Dedifferentiated amniotic fluid mesenchymal stem cell (primary cell): ENCODE measurements at regions not wholly inside any gene's neighbourhood (a gene's known extent, or its start where the extent isn't known, plus 50 kb on each side); places are given as distances from the start of the nearest gene placed in this dataset.
"Not testable (repeated sequence)": the region's sequence is repeated elsewhere in the genome, so short reads cannot be mapped to it uniquely, and the experiment has no call there.

ENCODE experiments used
- DNase-seq: peaks from one replicate; pipeline ENCODE4 v3.0.0-alpha.2; 2016; ENCODE audit errors: extremely low spot score

GRCh38 chr4:72938516-72938915 is 131.0 kb downstream of the COX18 start:
- no peak for DNase-seq

DNA sequence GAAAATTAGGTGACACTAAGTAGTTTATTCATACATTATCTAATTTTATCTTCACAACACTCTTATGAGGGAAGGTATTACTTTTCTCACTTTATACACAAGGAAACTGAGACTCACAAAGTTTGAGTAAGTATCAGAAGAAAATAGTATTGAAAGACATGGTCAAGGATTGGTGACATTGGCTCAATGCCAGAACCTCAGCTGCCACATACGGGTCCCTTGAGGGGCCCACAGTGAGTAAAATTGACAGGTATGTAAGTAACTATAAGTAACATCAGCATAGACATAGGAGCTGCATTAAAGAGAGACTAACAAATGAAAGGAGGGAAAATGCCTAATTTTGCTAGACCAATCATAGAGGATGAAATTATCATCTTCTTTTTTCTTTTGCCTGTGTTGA is 134.1 kb downstream of the COX18 start:
- no peak for DNase-seq

DNA sequence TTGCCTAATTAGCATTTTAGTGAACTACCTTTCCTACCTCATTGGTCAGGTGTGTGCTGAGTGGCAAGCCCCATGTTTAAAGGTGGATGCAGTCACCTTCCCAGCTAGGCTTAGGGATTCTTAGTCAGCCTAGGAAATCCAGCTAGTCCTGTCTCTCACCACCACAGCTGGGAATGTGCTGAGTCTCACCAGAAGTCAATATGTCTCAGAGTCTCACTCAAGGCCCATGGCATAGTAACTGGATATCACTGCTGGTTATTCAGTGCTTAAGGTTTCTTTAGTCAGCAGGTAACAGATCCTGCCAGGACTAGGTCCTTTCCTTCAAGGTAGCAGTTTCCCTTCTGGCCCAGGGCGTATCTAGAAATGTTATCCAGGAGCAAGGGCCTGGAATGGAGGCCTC is 136.5 kb downstream of the COX18 start:
- no peak for DNase-seq

DNA sequence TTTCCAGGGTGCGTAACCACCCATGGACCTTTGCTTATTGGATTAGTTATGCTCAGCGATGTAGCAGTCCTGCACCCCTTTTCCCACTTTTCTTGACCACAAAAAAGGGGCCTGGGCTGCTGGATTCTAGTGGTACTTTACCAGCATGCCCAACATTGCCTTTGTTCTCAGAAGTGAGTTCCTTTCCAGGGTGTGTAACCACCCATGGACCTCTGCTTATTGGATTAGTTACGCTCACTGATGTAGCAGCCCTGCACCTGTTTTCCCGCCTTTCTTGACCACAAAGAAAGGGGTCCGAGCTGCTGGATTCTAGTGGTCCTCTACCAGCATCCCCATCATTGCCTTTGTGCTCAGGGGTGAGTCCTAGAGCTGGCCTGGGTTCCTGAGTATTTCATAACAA is 138.2 kb downstream of the COX18 start:
- DNase-seq: no peak

- not testable (repeated sequence) for DNase-seq
Observed at GRCh38 chr4:72929596-72930274, 139.8 kb downstream of the COX18 start.

DNA sequence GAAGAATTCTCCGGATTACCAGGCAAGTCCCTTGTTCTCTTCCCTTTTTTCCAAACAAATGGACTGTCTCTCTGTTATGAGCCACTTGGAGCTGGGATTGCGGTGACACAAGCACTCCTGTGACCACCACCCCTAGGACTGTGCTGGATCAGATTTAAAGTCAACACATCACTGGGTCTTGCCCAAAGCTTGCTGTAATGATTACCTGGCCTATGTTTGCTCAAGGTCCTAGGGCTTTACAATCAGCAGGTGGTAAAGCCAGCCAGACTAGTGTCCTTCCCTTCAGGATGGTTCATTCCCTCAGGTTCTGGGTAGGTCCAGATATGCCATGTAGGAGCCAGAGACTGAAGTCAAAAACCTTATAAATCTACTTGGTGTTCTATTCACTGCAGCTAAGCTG is 144.7 kb downstream of the COX18 start:
- DNase-seq: no peak

DNA sequence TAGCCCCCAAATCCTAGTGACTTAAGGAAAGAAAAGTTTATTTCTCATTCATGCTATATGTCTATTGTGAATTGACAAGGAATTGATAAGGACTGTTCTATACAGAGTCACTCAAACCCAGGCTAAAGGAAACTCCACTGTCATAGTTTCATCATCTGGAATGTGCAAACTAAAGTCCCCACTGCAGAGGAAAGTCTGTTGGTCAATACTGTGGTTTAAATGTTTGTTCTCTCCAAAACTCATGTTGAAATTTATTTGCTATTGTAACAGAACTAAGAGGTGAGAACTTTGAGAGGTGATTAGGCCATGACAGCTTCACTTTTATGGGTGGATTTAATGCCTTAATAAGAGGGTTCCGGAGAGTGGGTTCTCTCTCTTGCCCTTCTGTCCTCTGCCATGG is 149.6 kb downstream of the COX18 start:
- no peak for DNase-seq

- DNase-seq: no peak
Observed at GRCh38 chr4:72919464-72919863, 150.1 kb downstream of the COX18 start.

DNA sequence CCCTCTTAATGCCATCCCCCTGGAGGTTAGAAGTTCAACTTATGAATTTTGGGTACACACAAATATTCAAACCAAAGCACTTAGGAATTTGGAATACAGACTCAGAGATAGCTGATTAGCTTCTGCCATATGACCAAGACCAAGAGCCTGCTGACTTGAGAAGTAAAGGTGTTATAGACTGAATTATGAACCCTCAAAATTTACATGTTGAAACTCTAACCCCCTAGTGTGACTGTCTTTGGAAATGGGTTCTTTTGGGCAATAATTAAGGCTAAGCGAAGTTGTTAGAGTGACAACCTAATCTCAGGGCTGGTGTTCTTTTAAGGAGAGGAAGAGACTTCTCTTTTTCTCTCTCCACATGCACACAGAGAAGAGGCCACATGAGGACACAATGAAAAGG is 151.2 kb downstream of the COX18 start:
- DNase-seq: no peak

DNA sequence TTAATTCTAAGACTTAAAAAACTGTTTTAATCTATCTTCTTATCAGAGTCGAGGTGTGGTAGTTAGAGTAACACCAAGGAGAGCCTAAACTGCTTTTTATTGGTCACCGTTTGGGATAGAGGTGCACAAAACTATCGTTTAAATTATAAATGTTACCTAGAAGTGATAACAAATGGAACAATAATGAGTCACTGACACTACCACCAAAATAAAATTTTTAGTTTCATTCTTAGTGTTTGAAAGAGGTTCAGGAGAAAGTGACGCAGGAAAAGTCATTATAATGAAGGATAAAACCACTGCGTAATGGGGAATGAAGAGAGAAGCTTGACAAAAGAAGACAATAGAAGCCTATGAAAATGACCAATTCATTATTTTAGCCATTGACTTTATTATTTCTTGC is 158.2 kb downstream of the COX18 start:
- no peak for DNase-seq

GRCh38 chr4:72909461-72909860 is 160.1 kb downstream of the COX18 start:
- no peak for DNase-seq

GRCh38 chr4:72902354-72902753 is 167.2 kb downstream of the COX18 start:
- no peak for DNase-seq

DNA sequence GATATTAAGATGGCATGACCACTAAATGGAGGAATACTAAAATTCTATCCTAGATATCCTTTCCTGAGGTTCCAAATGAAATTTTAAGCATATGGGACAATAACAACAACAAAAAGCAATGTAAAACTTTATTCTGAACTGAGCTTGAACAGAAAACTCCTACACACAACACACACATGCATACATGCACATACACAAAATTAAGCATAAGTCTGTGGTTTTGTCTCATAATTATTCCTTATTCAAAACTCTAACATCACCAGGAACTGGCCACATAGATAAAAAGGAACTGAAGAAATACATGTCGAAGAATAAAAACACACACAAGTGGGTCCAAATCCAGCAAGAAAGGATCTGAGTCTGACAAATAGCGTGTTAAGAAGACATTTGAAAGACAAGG is 168.0 kb downstream of the COX18 start:
- DNase-seq: no peak

- DNase-seq: no peak
Observed at GRCh38 chr4:72900952-72901351, 168.6 kb downstream of the COX18 start.

DNA sequence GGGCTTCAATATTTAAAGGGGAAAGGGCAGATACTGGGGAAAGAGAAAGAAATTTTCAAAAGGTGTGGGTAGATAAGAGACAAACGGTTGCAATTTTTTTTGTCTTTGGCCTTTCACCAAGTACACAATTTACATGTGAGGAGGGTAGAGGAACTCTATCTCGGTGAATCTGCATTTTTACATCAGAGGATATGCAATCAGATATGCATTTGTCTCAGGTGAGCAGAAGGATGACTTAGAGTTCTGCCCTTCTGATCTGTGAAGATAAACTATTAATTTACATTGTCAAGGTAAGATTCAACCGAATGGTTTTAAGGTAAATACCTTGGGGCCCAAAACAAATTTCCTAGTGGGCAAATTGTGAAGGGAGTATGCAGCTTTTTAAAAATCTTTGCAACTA is 169.9 kb downstream of the COX18 start:
- no peak for DNase-seq

- no peak for DNase-seq
Observed at GRCh38 chr4:72899214-72899613, 170.3 kb downstream of the COX18 start.

DNA sequence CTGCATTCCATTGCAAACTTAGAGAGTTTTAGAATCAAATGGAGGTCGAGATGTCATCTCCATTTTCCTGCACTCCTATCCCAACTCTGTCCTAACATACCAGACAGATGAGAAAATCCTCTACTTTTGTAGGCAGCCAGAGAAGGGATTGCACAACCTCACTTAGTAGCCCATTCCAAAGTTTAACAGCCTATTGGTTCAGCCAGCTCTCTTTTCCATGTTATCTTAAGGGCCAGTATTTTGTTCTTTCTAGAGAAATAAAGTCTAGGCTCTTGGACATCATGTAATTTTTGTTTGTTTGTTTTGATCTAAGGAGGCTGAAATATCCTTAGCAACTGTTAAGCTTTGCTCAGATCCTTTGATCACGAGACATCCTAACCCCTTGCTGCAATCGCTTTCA is 173.0 kb downstream of the COX18 start:
- peak; percentile 88 for DNase-seq

GRCh38 chr4:72895408-72895807 is 174.1 kb downstream of the COX18 start:
- DNase-seq: no peak

- no peak for DNase-seq
Observed at GRCh38 chr4:72893354-72894066, 176.0 kb downstream of the COX18 start.

- DNase-seq: no peak
Observed at GRCh38 chr4:72888331-72888730, 181.2 kb downstream of the COX18 start.

DNA sequence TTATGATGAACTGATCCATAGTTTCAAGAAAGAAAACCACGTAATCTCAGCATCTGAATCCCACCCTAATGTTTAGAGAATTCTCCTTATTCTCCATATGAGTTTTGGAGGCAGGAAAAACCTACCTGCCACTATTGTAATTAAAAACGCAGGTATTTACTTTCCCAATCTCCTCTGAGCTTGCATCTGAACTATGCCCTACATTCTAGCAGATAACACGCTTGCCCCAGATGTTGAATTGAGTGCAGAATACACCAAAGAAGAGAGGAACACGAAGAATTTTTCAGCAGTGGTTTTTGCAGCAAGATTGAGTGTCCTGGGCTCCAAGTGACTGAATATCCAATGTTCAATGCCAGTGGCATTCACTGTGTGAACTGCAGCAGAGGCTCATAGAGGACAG is 182.4 kb downstream of the COX18 start:
- DNase-seq: no peak

DNA sequence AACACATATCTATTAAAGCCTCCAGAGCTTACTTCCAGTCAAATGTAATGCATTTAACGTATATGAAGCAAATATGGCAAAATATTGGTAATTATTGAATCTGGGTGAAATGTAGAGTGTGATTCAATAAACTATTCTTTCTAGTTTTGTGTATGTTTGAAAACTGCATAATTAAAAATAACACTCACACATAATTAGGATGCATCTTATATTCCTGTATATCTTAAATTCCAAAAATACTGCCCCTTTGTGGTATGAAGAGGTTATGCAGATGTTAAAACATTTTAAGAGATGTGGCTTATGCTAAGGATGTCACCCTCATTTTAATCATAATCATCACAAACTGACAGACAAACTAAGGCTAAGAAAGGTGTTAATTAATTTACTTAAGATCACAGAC is 182.9 kb downstream of the COX18 start:
- no peak for DNase-seq

DNA sequence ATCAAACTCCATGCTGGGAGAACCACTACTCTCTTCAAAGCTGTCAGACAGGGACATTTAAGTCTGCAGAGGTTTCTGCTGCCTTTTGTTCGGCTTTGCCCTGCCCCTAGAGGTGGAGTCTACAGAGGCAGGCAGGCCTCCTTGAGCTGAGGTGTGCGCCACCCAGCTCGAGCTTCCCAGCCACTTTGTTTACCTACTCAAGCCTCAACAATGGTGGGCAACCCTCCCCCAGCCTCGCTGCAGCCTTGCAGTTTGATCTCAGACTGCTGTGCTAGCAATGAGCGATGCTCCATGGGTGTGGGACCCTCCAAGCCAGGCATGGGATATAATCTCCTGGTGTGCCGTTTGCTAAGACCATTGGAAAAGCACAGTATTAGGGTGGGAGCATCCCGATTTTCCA is 185.3 kb downstream of the COX18 start:
- not testable (repeated sequence) for DNase-seq

GRCh38 chr4:72876946-72877345 is 192.6 kb downstream of the COX18 start:
- DNase-seq: no peak
